ENCODE measurements at regions not wholly inside any gene's neighbourhood (a gene's known extent, or its start where the extent isn't known, plus 50 kb on each side); places are given as distances from the start of the nearest gene placed in this dataset.

DNA sequence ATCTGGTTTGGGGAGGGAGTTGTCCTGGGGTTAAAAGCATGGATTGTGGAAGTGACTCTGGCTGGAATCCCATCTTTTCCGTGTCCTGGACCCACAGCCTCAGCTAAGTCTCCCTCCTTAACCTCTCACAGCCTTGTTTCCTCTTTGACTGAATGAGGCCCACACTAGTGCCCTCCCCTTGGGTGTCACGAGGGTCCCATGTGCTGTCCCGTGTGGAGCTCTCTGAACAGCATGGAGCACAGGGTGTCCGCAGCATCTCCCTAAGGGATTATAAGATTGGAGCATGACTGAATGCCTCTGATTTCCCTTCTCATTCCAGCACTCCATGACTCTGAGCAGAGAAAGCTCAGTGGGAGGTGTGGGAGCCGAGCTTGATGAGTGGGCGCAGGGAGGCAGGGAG lies 182.5 kb downstream of the TEX29 start:
- DNase-seq: no peak

DNA sequence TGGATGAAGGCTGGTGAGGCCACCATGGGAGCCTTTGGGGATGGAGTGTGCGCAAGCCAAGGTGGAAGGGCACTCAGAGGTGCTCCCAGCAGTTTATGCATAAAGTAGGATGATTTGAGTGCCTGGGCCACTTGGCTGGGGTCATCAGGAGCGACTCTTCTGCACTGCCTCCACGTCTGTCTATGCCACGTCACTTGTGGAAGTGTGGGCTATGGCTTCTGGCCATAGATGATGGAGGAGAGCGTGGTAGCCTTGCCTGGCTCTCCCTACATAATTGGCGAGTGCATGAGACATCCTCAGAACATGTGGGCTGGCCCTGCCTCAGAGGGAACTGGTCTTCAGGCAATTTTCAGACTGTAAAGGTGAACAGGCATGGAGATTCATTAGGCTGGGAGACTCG lies 182.9 kb downstream of the TEX29 start:
- no peak for DNase-seq

DNA sequence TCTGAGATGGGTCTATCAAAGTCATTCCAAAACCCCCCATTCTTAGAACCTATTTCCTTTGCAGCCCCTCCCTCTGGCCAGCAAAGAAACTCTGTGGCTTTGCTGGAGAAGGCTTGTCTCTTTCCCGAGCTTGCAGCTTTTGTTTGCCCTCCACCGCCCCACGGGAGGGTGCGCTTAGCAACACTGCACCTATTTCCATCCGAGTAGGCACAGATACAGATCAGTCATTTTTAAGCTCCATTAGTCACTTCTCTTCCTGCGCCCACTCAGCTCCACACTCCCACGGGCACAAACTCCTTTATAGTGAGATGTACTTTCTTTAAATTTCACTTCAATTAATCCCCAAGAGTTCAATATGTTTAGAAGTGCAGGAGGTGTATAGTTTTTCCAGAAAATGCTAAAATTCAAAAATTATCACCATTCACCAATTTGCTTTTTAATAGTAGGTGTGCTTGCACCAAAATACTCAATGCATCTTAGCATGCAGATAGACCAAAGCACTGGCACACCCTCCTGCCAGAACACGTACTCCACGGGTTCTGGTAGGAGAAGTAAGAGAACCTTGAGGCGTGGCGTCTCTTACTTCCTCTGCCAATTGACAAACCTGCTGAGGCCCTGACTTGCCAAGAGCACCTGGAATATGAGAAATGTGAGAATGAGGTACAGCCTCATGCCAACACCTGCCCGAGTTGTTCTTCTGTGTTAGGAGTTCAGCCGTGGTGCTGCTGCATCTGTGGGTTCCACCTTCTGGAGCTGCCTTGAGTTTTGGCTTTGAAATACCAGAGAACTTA lies 183.7 kb downstream of the TEX29 start:
- DNase-seq: no peak

DNA sequence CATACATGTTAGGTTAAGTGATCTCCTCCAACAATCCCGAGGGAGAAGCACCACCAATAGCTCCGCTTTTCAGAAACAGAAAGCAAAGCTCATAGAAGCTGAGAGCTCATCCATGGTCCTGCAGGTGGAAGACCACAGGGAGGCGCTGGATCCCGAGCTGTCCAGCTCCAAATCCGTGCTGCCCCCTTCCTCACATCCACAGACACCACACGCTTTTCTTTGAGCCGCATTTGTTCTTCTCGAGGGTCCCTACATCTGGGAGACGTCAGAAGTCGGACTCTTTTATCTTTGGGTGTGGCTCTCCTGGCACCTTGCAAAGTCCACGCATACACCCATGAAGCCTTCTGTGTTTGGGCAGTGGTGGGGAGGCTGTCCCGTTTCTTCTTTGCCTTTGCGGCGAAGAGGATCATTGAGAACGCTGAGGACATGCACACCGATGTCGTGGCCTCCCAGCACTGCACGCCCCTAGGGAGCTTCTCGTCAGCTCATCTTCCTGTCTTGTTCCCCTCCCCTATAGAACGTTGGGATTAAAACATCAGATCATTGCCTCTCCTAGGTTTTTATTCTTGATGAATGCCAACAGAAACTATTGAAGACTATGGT lies 184.8 kb downstream of the TEX29 start:
- DNase-seq: no peak

DNA sequence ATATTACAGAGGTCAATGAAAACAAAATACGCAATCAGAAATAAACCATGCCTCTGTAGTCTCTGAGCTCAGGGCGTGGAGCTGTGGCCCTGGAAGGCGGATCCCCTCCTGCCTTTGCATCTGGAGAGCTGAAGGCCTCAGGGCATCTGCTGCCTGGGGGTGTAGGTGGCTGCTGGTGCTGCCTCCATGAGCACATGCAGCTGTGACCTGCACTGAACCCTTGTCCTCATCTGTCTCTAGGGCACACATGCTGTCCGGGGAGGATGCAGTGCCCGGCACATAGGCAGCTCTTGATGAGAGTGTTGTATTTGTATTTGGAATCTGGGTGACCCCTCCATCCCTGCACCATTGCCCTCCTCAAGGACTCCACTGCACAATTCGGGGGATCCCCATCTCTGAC lies 185.7 kb downstream of the TEX29 start:
- DNase-seq: no peak

DNA sequence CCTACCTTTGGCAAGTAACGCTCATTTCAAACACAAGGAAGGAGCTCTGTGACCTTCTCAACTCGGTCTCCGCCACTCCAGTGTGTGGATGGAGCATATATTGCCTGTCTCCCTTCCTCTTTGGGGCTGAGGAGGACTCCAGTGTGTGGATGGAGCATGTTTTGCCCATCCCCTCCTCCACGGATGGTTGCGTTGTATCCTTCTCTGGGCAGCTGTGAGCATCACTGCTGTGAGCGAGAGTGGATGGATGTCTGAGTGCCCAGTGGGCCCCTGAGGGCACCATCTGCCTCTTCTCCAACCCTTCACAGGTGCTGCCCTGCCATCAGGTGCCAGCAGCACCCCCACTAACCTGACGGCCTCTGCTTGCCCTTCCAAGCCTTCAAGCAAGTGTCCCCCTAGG lies 186.2 kb downstream of the TEX29 start:
- no peak for DNase-seq

DNA sequence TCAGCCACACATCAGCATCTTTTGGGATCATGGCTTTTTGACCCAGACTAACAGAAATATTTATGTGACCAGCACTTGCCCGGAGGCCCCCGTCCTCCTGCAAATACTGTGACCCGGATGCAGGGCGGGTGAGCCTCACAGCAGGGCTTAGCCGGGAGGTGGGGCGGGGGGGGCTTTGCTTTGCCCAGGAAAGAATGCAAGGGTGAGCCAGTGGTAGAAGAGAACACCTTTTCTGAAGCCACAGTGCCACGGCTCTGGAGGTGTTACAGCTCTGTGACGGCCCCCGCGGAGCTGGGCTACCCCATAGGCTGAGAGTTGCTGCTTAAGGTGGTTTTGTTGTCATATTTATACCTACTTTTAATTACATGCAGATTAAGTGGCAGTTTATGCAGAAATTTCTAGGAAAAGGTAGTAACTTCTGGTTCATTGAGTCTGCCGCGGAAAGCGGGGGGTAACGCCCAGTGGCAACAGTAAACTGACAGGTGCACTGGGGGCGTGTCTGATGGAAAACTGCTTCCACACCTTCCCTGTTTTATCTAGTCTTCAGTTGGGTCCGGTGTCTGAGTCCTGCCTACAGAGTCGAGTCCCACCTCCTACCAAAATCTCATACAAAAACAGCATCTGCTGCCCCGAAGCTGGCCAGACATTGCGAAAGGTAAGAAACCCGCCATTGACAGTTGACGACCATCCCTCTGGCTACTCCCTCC lies 187.9 kb downstream of the TEX29 start:
- DNase-seq: no peak

DNA sequence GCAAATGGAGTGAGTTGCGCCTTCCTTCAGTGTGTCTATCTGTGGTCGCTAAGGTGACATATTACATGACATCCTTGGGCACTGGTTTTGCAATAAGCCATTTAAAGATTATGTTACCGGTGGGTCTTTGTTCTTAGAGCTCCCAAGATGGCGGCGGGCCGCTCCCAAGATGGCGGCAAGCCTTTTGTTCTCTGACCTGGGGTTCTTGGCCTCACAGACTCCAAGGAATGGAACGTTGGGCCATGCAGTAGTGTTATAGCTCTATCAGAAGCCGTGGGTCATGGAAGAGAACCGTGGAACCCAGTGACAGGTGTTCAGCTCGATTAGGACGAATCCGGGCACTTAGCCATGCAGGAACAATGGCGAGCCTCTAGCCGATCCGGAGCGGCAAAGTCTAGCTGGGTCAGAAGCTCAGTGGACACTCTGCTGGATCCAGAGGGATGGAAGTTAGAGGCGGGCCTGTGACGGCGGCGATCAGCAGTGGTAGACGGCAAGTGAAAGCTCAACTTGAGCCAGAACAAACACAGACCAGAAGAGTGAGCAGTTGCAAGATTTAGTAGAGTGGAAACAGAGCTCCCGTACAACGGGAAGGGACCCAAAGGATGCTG lies 188.6 kb downstream of the TEX29 start:
- no peak for DNase-seq

DNA sequence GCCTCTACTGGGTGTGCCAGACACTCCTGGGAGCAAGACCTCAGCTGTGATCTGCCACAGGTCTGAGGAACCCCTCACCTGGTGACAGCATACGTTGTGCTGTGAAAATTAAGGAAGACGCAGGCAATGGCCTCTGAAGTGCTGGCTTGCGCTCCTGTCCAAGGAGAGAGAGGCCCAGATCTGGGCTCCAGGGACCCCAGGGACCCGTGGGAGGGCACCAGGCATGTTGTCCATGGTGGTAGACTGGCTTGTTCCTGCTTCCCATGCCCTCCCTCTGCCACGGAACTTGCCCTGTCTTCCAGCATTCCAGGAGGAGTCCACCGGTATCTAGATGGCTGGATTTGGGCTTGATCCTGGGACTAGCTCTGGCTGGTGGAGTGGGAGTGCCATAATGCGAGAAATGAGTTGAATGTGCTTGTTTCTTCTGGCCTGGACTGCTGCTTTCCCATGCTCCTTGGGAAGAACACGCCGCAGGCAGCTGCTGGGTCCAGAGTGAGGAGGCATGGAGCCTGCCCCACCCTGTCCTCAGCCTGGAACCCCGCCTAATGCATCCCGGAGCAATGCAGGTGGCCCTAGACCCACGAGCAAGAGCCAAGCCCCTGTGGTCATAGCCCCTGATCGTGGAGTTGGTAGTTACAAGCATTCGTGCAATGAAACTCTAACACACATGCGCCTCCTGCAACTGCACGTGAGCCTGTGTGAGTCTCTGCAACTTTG lies 190.2 kb downstream of the TEX29 start:
- DNase-seq: no peak

DNA sequence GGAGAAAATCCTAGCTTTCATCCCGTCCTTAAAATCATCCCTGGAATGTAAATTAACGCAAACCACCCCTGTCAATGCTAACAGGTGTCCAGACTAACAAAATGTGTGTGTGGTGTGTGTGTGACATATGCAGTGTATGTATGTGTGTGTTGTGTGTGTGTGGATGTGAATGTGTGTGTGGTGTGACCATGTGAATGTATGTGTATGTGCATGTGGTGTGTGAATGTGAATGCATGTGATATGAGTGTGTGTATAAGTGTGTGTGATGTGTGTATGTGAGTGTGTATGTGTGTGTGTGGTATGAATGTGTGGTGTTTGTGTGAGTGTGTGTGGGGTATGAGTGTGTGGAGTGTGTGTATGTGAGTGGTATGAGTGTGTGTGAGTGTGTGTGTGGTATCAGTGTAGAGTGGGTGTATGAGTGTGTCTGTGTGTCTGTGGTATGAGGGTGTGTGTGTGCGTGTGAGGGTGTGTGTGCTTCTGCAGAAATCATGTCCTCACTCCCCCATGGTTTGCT lies 190.8 kb downstream of the TEX29 start:
- no peak for DNase-seq

DNA sequence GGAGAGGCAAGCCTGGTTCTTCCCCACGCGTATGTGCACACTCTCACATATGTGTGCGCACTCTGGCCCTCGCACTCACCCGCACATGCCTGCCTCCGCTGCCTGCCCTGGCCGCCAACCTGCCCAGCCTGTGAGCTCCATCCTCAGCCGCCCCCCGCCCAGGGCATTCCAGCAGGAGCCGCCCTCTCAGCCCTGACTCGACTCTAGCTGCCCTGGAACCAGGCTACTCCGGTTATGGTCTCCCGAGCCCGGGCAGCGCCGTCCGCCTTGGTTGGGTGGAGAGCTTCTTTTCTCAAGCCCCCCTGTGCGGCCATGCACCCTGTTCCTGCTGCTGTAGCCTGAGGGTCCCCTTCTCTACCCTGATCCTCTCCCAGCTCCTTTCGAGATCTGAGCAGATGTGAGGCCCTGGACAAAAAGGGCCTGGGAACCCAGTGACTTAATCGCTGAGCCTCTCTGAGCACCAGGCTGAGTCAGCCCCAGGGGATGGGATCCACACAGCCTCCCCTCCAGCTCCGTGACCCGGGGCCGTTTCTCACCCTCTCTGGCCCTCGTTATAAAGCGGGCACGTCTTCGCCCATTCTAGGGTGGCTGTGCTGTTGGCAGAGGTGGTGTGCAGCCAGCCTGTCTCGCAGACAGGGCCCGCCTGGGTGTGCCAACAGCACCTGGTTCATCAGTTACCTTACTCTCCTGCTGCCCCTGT lies 191.5 kb downstream of the TEX29 start:
- no peak for DNase-seq

DNA sequence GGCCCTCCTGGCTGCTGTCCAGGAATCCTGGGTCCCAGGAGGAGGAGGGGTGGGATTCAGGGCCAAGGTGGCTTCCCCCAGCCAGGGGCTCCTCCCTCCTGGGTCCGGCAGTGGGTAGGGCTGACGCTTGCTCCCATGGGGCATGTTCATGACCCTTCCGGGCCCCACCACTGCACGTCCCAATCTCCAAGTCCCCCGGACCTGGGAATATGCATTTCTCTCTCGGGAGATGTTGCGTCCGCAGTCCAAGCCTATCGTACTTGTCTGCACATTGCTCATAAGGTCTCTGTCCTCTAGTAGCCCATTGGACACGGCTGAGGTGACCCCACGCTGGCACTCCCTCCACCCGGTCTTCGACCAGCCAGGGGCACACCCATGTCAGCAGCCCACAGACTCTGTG lies 192.3 kb downstream of the TEX29 start:
- DNase-seq: no peak

DNA sequence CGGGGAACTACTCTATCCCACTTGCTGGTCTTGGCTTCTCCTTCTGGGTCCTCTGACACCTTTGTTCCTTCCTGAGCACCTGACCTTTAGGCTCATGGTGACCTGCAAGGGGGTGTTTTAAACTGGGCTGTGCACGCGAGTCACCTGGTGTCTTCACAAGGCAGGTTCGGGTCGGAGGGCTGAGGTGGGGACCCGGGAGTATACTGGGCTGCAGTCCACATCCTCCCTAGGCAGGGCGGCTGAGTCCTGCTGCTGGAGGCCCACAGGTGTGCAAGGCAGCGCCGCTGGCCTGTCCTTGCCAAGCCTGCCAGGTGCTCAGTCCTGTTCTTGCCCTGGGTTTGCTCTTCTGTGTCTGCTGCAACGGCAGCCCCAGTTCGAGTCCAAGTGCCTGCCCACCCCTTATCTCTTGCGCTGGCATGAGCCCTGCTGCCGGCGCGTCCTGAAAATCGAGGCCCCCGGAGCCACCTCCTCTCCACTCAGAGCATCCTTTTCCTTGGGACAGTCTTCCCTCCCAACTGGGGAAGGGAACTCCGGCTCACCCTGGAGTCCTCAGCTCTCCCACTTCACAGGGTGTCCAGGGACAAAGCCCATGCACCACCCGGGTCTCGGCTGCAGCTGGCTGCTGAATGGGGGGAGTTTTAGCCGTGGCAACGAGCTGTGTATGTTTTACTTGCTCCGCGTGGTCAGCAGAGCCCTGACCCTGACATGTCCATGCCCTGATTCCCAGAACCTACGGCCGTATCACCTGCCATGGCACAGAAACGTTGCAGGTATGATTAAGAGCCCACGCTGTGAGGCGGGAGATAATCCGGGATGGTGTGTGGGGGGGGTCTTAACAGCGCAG lies 193.5 kb downstream of the TEX29 start:
- DNase-seq: no peak

DNA sequence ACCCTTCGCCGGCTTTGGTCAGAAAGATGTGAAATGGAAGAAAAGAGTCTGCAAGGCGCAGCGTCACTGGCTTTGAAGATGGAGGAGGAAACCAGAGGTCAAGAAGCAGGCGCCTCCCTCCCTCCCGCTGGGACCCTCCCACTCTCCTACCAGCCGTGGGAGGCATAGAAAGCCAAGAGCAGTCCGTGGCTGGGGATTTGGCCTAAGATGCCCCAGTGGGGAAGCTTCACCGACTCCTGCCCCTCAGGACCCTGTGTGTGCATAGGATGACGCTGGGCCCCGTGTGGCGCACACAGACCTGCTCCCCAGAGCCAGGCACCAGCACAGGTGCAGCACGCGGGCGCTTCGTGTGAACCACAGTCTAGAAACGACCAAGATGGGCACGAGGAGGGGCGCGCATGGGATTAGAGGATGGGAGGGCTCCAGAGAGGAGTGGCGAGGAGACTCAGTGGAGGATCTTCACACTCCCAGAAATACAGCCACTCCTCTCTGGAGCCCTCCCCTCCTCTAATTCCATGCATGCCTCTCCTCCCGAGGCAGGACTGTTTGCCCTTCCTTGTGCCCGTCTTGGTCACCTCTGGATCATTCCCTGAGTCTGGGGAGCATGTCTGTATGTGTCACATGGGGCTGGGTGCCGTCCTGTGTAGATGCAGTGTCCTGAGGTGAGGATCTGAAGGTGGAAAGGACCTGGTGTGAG lies 194.3 kb downstream of the TEX29 start:
- no peak for DNase-seq

DNA sequence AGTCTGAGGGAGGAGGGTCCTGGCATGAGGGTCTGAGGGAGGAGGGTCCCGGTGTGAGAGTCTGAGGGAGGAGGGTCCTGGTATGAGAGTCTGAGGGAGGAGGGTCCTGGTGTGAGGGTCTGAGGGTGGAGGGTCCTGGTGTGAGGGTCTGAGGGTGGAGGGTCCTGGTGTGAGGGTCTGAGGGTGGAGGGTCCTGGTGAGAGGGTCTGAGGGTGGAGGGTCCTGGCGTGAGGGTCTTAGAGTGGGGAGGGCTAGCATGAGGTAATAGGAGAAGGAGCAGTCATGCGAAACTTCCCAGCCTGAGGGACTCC lies 194.8 kb downstream of the TEX29 start:
- DNase-seq: no peak

DNA sequence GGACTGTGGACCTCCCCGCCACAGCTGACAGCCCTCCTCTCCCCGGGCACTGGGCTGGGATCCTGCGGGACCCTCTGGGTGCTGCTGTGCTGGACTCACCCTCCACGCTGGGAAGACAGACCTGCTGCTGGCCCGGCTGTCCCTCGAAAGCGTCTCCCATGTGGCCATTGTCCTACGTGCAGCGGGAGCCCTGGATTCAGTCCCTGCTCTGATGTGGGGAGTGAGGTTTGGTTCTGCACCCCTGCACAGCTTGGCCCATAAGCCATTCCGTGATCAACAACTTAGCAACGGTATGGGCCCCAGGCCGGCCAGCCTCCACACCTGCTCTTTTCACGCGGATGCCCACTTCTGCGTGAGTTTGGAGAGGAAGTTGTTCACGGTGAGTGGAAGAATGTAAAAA lies 195.2 kb downstream of the TEX29 start:
- DNase-seq: no peak

DNA sequence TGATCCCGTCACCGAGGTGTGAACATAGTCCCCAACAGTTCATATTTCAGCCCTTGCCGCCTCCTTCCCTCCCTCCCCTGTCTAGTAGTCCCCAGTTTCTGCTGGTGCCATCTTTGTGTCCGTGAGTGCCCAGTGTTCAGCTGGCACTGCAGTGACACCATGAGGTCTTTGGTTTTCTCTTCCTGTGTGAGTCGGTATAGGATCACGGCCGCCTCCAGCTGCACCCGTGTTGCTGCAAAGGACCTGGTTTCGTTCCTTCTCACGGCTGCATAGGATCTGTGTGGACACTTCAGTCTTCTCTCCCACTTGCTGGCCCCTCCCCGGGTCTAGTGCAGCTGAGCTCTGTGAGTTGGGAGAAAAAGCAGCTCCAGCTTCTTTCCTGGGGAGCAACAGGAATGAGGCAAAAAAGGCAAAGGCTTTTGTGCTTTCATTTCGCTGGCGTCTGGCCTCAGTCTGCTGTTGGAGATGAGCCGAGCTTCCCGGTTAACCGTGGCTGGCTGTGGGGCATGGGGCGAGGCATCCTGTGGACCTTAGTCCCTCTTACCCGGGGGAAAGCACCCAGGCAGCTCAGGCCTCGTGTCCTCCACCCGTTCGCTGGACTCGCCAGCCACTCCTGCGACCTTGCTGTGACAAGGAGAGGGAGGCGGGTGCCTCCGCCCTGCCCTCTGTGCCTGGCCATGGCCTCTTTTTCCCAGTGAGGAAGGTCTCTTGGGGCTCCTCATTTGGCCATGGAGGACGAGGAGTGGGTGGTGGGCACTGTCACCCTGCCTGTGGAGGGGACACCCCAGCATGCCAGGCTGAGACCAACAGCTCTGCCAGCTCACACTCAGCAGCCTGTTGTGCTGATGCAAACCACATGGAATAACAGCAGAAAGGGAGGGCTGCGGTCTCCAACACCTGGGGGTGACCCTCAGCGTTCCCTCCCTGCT lies 196.5 kb downstream of the TEX29 start:
- no peak for DNase-seq

DNA sequence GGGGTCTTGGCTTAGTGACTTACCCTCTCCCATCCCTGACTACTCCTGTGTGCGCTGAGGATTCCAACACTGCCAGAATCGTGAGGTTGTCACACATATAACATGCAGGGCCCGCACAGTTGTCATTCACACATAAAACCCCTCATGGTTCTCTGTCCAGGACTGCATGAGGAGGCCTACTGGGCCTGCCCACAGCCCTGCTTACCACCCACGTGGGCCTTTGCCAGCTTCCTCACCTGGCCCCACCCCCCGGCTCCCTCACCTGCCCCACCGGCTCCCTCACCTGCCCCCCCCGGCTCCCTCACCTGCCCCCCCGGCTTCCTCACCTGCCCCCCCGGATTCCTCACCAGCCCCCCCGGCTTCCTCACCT lies 197.2 kb downstream of the TEX29 start:
- DNase-seq: no peak

DNA sequence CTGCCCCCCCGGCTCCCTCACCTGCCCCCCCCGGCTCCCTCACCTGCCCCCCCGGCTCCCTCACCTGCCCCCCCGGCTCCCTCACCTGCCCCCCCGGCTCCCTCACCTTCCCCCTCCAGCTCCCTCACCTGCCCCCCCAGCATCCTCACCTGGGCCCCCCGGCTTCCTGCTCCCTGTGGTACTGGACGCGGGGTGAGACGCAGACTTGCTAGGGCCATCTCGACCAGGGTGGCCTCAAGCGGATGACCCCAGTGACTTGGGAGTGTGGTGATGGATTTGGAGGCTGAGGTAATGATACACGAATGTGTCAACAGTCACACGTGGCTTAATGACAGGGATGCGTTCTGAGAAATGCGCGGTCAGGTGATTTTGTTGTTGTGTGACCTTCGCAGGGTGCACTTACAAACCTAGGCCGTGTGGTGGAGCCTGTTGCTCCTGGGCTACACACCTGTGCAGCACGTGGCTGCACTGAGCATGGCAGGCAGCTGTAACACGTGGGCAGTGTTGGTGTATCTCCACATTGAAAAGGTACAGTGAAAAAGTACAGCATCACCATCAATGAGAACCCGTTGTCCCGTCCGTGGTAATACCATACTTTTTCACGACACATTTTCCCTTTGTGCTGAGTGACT lies 197.8 kb downstream of the TEX29 start:
- DNase-seq: peak; percentile 85
